H1 (cell line): ENCODE measurements at regions not wholly inside any gene's neighbourhood (a gene's known extent, or its start where the extent isn't known, plus 50 kb on each side); places are given as distances from the start of the nearest gene placed in this dataset.

Experiments
- CTCF ChIA-PET: fragments of 300-600 bp; sonication (Branson Sonifier 250); formaldehyde crosslinking; loops from one replicate; lab custom pipeline; 2021; ENCODE audit not compliant: partially characterized antibody; lab: Charles Lee
- POLR2A ChIA-PET: fragments of 300-600 bp; sonication (Branson Sonifier 250); formaldehyde crosslinking; loops from one replicate; lab custom pipeline; 2021; ENCODE audit warnings: inconsistent platforms; ENCODE audit not compliant: partially characterized antibody; lab: Charles Lee
- DNase-seq, 2 experiments: peaks; one replicate each; pipeline versions ENCODE4 v3.0.0 to v3.0.0-alpha.2; 2010 to 2022; ENCODE audit warnings: low spot score in 2 of 2, low read depth in 1 of 2, mixed read lengths in 1 of 2
- FAIRE-seq: peaks from 2 replicates; lab custom pipeline; 2011; peaks lifted over from hg19 to GRCh38; lab: Jason Lieb, UNC
- H2AFZ ChIP-seq: 2 replicates; pipeline ENCODE4 v1.8.1; 2012; ENCODE audit warnings: low read length, inconsistent platforms
- H2AK5ac ChIP-seq: 2 replicates; pipeline ENCODE4 v1.6.1; 2013; ENCODE audit warnings: low read depth, low read length
- H2BK120ac ChIP-seq: replicated peaks from 2 replicates; pipeline ENCODE3; 2013; ENCODE audit warnings: low read depth, low read length, inconsistent platforms
- H2BK12ac ChIP-seq: 2 replicates; pipeline ENCODE4 v1.6.1; 2013; ENCODE audit warnings: low read depth, low read length
- H2BK15ac ChIP-seq: 2 replicates; pipeline ENCODE4 v1.6.1; 2013; ENCODE audit warnings: low read length
- H2BK20ac ChIP-seq: 2 replicates; pipeline ENCODE4 v1.6.1; 2013; ENCODE audit warnings: low read length
- H2BK5ac ChIP-seq: 2 replicates; pipeline ENCODE4 v1.6.1; 2013; ENCODE audit warnings: low read depth, low read length
- H3K14ac ChIP-seq: 2 replicates; pipeline ENCODE4 v1.6.1; 2013; ENCODE audit warnings: inconsistent platforms; ENCODE audit not compliant: insufficient read length
- H3K18ac ChIP-seq: 2 replicates; pipeline ENCODE4 v1.6.1; 2013; ENCODE audit warnings: low read length; ENCODE audit errors: extremely low read depth
- H3K23ac ChIP-seq: 2 replicates; pipeline ENCODE4 v1.6.1; 2013; ENCODE audit warnings: inconsistent platforms; ENCODE audit not compliant: insufficient read length
- H3K23me2 ChIP-seq: 2 replicates; pipeline ENCODE4 v1.6.1; 2013; ENCODE audit warnings: low read depth, low read length
- H3K27ac ChIP-seq: 2 replicates; pipeline ENCODE4 v1.6.1; 2011; ENCODE audit warnings: low read depth, low read length, inconsistent platforms
- H3K27me3 ChIP-seq, 4 experiments: replicated peaks in 1 of 4; 1 replicate in 1 of 4; 2 replicates in 3 of 4; pipeline versions ENCODE4 v1.6.1 to v1.8.1; 2011 to 2013; ENCODE audit warnings: low read length in 3 of 4, mild to moderate bottlenecking in 3 of 4, inconsistent platforms in 2 of 4, mixed read lengths in 2 of 4, moderate library complexity in 1 of 4; ENCODE audit not compliant: control insufficient read depth in 3 of 4, insufficient read depth in 3 of 4; ENCODE audit errors: extremely low read depth in 1 of 4
- H3K36me3 ChIP-seq, 4 experiments: 2 replicates each; pipeline versions ENCODE4 v1.6.1 to v1.8.1; 2011 to 2013; ENCODE audit warnings: mild to moderate bottlenecking in 4 of 4, low read length in 3 of 4, moderate library complexity in 2 of 4, control low read depth in 1 of 4, inconsistent platforms in 1 of 4; ENCODE audit not compliant: insufficient read depth in 4 of 4, control insufficient read depth in 2 of 4
- H3K4ac ChIP-seq: replicated peaks from 2 replicates; pipeline ENCODE3; 2013; ENCODE audit warnings: low read length, low read depth, mixed read lengths, inconsistent platforms; ENCODE audit not compliant: insufficient read length
- H3K4me1 ChIP-seq, 4 experiments: replicated peaks in 1 of 4; 1 replicate in 1 of 4; 2 replicates in 3 of 4; pipeline versions ENCODE4 v1.6.1 to v1.8.1; 2011 to 2013; ENCODE audit warnings: low read length in 3 of 4, inconsistent platforms in 2 of 4, mixed read lengths in 1 of 4; ENCODE audit not compliant: insufficient read depth in 4 of 4, control insufficient read depth in 3 of 4
- H3K4me2 ChIP-seq, 2 experiments: 2 replicates each; pipeline versions ENCODE4 v1.6.1 to v1.8.1; 2011 to 2013; ENCODE audit warnings: low read depth in 2 of 2, low read length in 2 of 2, control low read depth in 1 of 2, inconsistent platforms in 1 of 2, mild to moderate bottlenecking in 1 of 2; ENCODE audit not compliant: insufficient read depth in 1 of 2
- H3K4me3 ChIP-seq, 4 experiments: fragments of 200-600, 300-600 bp in 1 of 4; sonication (generic), shearing (Covaris generic), sonication (Bioruptor Twin) in 1 of 4; 2 replicates each; pipeline versions ENCODE4 v1.5.1 to v1.8.1; 2011 to 2016; ENCODE audit warnings: low read length in 4 of 4, low read depth in 3 of 4, control low read depth in 2 of 4, inconsistent platforms in 2 of 4, mild to moderate bottlenecking in 2 of 4, mixed read lengths in 1 of 4, moderate library complexity in 1 of 4; ENCODE audit not compliant: insufficient read depth in 2 of 4; ENCODE audit errors: extremely low read depth in 1 of 4
- H3K56ac ChIP-seq: replicated peaks from 2 replicates; pipeline ENCODE3; 2013; ENCODE audit warnings: low read depth, mild to moderate bottlenecking, mixed read lengths, low read length, inconsistent platforms; ENCODE audit not compliant: insufficient read length
- H3K79me1 ChIP-seq: 2 replicates; pipeline ENCODE4 v1.6.1; 2013; ENCODE audit warnings: low read depth, low read length, control low read depth
- H3K79me2 ChIP-seq, 2 experiments: 2 replicates each; pipeline versions ENCODE4 v1.6.1 to v1.8.1; 2012 to 2013; ENCODE audit warnings: low read length in 2 of 2, mild to moderate bottlenecking in 2 of 2, inconsistent platforms in 1 of 2; ENCODE audit not compliant: insufficient read depth in 2 of 2, control insufficient read depth in 1 of 2
- H3K9ac ChIP-seq, 4 experiments: replicated peaks in 1 of 4; 1 replicate in 1 of 4; 2 replicates in 3 of 4; pipeline versions ENCODE4 v1.6.1 to v1.8.1; 2011 to 2013; ENCODE audit warnings: low read depth in 3 of 4, low read length in 3 of 4, control low read depth in 2 of 4, mild to moderate bottlenecking in 2 of 4, moderate library complexity in 2 of 4, inconsistent platforms in 1 of 4; ENCODE audit errors: extremely low read depth in 1 of 4
- H3K9me3 ChIP-seq, 2 experiments: 2 replicates each; pipeline versions ENCODE4 v1.6.1 to v1.8.1; 2012 to 2013; ENCODE audit warnings: mild to moderate bottlenecking in 2 of 2, moderate library complexity in 2 of 2, control low read depth in 1 of 2, inconsistent platforms in 1 of 2, low read depth in 1 of 2, low read length in 1 of 2, mixed read lengths in 1 of 2; ENCODE audit not compliant: insufficient read depth in 2 of 2
- H4K20me1 ChIP-seq, 2 experiments: replicated peaks in 1 of 2; 2 replicates each; pipeline versions ENCODE3 to v1.8.1; 2011 to 2013; ENCODE audit warnings: inconsistent platforms in 2 of 2, low read length in 2 of 2, mild to moderate bottlenecking in 1 of 2; ENCODE audit not compliant: insufficient read depth in 2 of 2, control insufficient read depth in 1 of 2
- H4K5ac ChIP-seq: 2 replicates; pipeline ENCODE4 v1.6.1; 2013; ENCODE audit warnings: low read length, low read depth, mixed read lengths, inconsistent platforms; ENCODE audit not compliant: insufficient read length
- H4K8ac ChIP-seq: 2 replicates; pipeline ENCODE4 v1.8.0; 2013; ENCODE audit warnings: mild to moderate bottlenecking, moderate library complexity, low read length, inconsistent platforms; ENCODE audit not compliant: insufficient read depth; ENCODE audit errors: extremely low read depth
- H4K91ac ChIP-seq: replicated peaks from 2 replicates; pipeline ENCODE3; 2013; ENCODE audit warnings: low read length, mixed read lengths, inconsistent platforms; ENCODE audit not compliant: insufficient read length
- BRCA1 ChIP-seq: IDR thresholded peaks from 2 replicates; pipeline ENCODE4 v1.6.1; 2012; ENCODE audit warnings: low read depth, low read length, improper control_type of control experiment
- FOSL1 ChIP-seq: IDR thresholded peaks from 2 replicates; pipeline ENCODE4 v1.6.1; 2011; ENCODE audit warnings: mild to moderate bottlenecking, low read depth, low read length, moderate library complexity; ENCODE audit not compliant: insufficient read depth
- HDAC2 ChIP-seq, 2 experiments: fragments of 300-600 bp in 1 of 2; sonication (generic) in 1 of 2; IDR thresholded peaks; 2 replicates each; pipeline ENCODE4 v1.6.1; 2011 to 2012; ENCODE audit warnings: low read depth in 2 of 2, low read length in 2 of 2, mild to moderate bottlenecking in 2 of 2, moderate library complexity in 2 of 2, borderline replicate concordance in 1 of 2, inconsistent platforms in 1 of 2
- HDAC6 ChIP-seq: IDR thresholded peaks from one replicate; pipeline ENCODE4 v1.7.1; 2012; ENCODE audit warnings: low read depth, mild to moderate bottlenecking, inconsistent platforms, low read length, moderate library complexity
- JUN ChIP-seq: IDR thresholded peaks from 2 replicates; pipeline ENCODE4 v1.6.1; 2011; ENCODE audit warnings: low read depth, mild to moderate bottlenecking, improper control_type of control experiment, low read length
- JUND ChIP-seq: IDR thresholded peaks from 2 replicates; pipeline ENCODE4 v1.6.1; 2011; ENCODE audit warnings: mild to moderate bottlenecking, improper control_type of control experiment, low read length
- KDM4A ChIP-seq: IDR thresholded peaks from one replicate; pipeline ENCODE4 v1.7.1; 2012; ENCODE audit warnings: low read depth, mild to moderate bottlenecking, moderate library complexity, low read length, inconsistent platforms; ENCODE audit not compliant: severe bottlenecking
- RAD21 ChIP-seq, 2 experiments: IDR thresholded peaks in 1 of 2; conservative IDR thresholded peaks in 1 of 2; 2 replicates each; pipeline ENCODE4 v1.6.1; 2011; ENCODE audit warnings: low read depth in 2 of 2, low read length in 2 of 2, improper control_type of control experiment in 1 of 2, inconsistent platforms in 1 of 2, mild to moderate bottlenecking in 1 of 2, moderate library complexity in 1 of 2
- SUZ12 ChIP-seq: fragments of 200-600 bp; sonication (generic); IDR thresholded peaks from 2 replicates; pipeline ENCODE4 v1.6.1; 2012; ENCODE audit warnings: mild to moderate bottlenecking, inconsistent platforms, low read length, moderate library complexity, mixed read lengths
- TCF12 ChIP-seq: IDR thresholded peaks from 2 replicates; pipeline ENCODE4 v1.6.1; 2011; ENCODE audit warnings: low read depth, mild to moderate bottlenecking, low read length
- ZNF274 ChIP-seq: IDR thresholded peaks from 2 replicates; pipeline ENCODE4 v1.7.0; 2012; ENCODE audit warnings: low read length, borderline replicate concordance; ENCODE audit errors: extremely low read depth
- WGBS, 2 experiments: shearing (Covaris generic) in 1 of 2; methylation state at CpG; one replicate each; pipeline versions ENCODE4 v1.1.6 to v1.1.7; 2013 to 2015; ENCODE audit warnings: low lambda C conversion rate in 2 of 2, mixed read lengths in 2 of 2, inconsistent platforms in 1 of 2, low coverage in 1 of 2, missing lambda C conversion rate in 1 of 2; ENCODE audit not compliant: insufficient replicate concordance in 2 of 2, insufficient coverage in 1 of 2, insufficient read length in 1 of 2; ENCODE audit errors: extremely low coverage in 1 of 2, missing lambda C conversion rate in 1 of 2; 5-methylcytosine and 5-hydroxymethylcytosine counted together
- TF ChIP-seq, protein P1 (sequence below), 3 experiments: IDR thresholded peaks; 1 replicate in 2 of 3; 2 replicates in 1 of 3; pipeline versions ENCODE4 v1.5.1 to v1.6.1; 2011; ENCODE audit warnings: low read length in 3 of 3, mild to moderate bottlenecking in 3 of 3, inconsistent platforms in 2 of 3, low read depth in 1 of 3, moderate library complexity in 1 of 3; ENCODE audit not compliant: insufficient read depth in 1 of 3; ENCODE audit errors: control extremely low read depth in 1 of 3

DNA sequence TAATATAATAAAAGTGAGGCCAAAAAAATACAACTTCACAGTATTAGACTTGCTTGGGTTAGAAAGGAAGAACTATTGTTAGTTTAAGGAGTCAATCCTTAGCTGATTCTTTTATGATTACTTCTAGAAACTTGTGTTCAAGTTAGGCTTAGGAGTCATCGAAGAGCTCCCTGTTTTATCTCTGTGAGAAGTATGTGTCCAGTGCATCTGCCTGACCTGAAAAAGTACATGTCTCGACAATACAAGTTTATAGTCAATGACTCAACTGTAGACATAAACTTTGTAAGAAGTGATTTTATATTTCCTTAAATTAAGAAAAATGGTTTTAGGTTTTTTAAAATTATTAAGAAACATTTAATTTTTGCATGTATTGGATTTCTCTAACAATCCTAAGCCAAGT, 571.2 kb downstream of the ZEB2 start:
- no peak overlapping the region for H4K91ac ChIP-seq
- no peak overlapping the region for H3K4me3 ChIP-seq
- H2BK20ac ChIP-seq, result no peak overlapping the region
- DNase-seq (no peak), FAIRE-seq (no peak)
- 92% methylated on average over 2 of the region's 2 CpGs; no CpG with 5 or more reads in 1 of the 2 experiments for WGBS, 2 experiments
- no peak overlapping the region for H4K8ac ChIP-seq
- no peak overlapping the region for H2BK15ac ChIP-seq
- H3K18ac ChIP-seq, result no peak overlapping the region
- H3K23ac ChIP-seq, result no peak overlapping the region
- no peak overlapping the region for H3K56ac ChIP-seq
- no peaks in the 10 kb centered on the region for H3K36me3 ChIP-seq
- no peaks in the 10 kb centered on the region for H3K4me1 ChIP-seq
- no peaks in the 10 kb centered on the region for H3K27me3 ChIP-seq
- no peak overlapping the region for H3K4me2 ChIP-seq
- H3K9me3 ChIP-seq, result no peaks in the 10 kb centered on the region
- no peak overlapping the region for H4K5ac ChIP-seq
- H4K20me1 ChIP-seq, result no peaks in the 10 kb centered on the region
- no peak overlapping the region for H3K4ac ChIP-seq
- no peaks in the 10 kb centered on the region for H3K23me2 ChIP-seq
- no peak overlapping the region for H2BK120ac ChIP-seq
- no peak overlapping the region for H2AFZ ChIP-seq
- H3K79me2 ChIP-seq, result no peaks in the 10 kb centered on the region
- no peaks in the 10 kb centered on the region for H3K79me1 ChIP-seq
- CTCF ChIA-PET, result interaction anchor here (1.3 kb wide), 1 partner anchor 374 kb away, joined by 3 read pairs; no protein-coding TSS in a partner anchor
- H3K14ac ChIP-seq, result no peak overlapping the region
- no peak overlapping the region for H2AK5ac ChIP-seq
- H2BK5ac ChIP-seq, result no peak overlapping the region
- no peak overlapping the region for H3K9ac ChIP-seq
- no peak overlapping the region for H3K27ac ChIP-seq
- POLR2A ChIA-PET, result interaction anchor here (0.6 kb wide), 1 partner anchor 1190 kb away, joined by 3 read pairs; no protein-coding TSS in a partner anchor
- H2BK12ac ChIP-seq, result no peak overlapping the region
- no peak for TF ChIP-seq HDAC6
- TF ChIP-seq FOSL1, result no peak
- TF ChIP-seq BRCA1, result no peak
- TF ChIP-seq, protein P1, sequence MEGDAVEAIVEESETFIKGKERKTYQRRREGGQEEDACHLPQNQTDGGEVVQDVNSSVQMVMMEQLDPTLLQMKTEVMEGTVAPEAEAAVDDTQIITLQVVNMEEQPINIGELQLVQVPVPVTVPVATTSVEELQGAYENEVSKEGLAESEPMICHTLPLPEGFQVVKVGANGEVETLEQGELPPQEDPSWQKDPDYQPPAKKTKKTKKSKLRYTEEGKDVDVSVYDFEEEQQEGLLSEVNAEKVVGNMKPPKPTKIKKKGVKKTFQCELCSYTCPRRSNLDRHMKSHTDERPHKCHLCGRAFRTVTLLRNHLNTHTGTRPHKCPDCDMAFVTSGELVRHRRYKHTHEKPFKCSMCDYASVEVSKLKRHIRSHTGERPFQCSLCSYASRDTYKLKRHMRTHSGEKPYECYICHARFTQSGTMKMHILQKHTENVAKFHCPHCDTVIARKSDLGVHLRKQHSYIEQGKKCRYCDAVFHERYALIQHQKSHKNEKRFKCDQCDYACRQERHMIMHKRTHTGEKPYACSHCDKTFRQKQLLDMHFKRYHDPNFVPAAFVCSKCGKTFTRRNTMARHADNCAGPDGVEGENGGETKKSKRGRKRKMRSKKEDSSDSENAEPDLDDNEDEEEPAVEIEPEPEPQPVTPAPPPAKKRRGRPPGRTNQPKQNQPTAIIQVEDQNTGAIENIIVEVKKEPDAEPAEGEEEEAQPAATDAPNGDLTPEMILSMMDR (IDR thresholded peaks at IDR 0.05; ENCODE audit: control extremely low read depth in 1 of 3, insufficient read depth in 1 of 3, low read depth in 1 of 3, low read length in 3 of 3), result no peak
- no peak for TF ChIP-seq RAD21 (IDR thresholded peaks at IDR 0.05 in 1 of 2, conservative IDR thresholded peaks at IDR 0.05 in 1 of 2; ENCODE audit: low read depth in 2 of 2, low read length in 2 of 2)
- TF ChIP-seq ZNF274, result no peak
- TF ChIP-seq HDAC2 (IDR thresholded peaks at IDR 0.05; ENCODE audit: borderline replicate concordance in 1 of 2, low read depth in 2 of 2, low read length in 2 of 2), result no peak
- TF ChIP-seq KDM4A, result no peak
- TF ChIP-seq JUN, result no peak
- TF ChIP-seq TCF12, result no peak
- TF ChIP-seq SUZ12, result no peak
- no peak for TF ChIP-seq JUND
